NB4 (cell line): ENCODE measurements at regions not wholly inside any gene's neighbourhood (a gene's known extent, or its start where the extent isn't known, plus 50 kb on each side); places are given as distances from the start of the nearest gene placed in this dataset.
"Not testable (repeated sequence)": the region's sequence is repeated elsewhere in the genome, so short reads cannot be mapped to it uniquely, and the experiment has no call there.

Experiments
- DNase-seq: peaks from one replicate; pipeline ENCODE4 v3.0.0; 2010; ENCODE audit warnings: low read depth
- H3K4me3 ChIP-seq: one replicate; pipeline ENCODE4 v1.5.1; 2011; ENCODE audit warnings: mild to moderate bottlenecking, low read depth, low read length, moderate library complexity
- CTCF ChIP-seq: IDR thresholded peaks from one replicate; pipeline ENCODE4 v1.5.1; 2012; ENCODE audit warnings: low read depth, low read length
- MAX ChIP-seq: IDR thresholded peaks from 2 replicates; pipeline ENCODE4 v1.6.1; 2011; ENCODE audit warnings: low read depth, low read length
- MYC ChIP-seq: IDR thresholded peaks from 2 replicates; pipeline ENCODE4 v1.6.1; 2011; ENCODE audit warnings: low read depth, low read length
- POLR2A ChIP-seq: IDR thresholded peaks from 2 replicates; pipeline ENCODE4 v1.6.1; 2011; ENCODE audit warnings: mild to moderate bottlenecking; ENCODE audit not compliant: insufficient read length; ENCODE audit errors: extremely low read depth

GRCh38 chr10:77740396-77740795, 102.8 kb upstream of the KCNMA1 start:
- DNase-seq, H3K4me3 ChIP-seq: not testable (repeated sequence)

- DNase-seq, result no peak
- TF ChIP-seq MAX (no peak), POLR2A (no peak), MYC (no peak), CTCF (no peak)
Measured at GRCh38 chr10:77738496-77739158, 101.0 kb upstream of the KCNMA1 start.

GRCh38 chr10:77737608-77738007, 100.0 kb upstream of the KCNMA1 start:
- no peak for TF ChIP-seq MYC
- no peak for TF ChIP-seq MAX
- no peak for TF ChIP-seq POLR2A
- TF ChIP-seq CTCF, result no peak
- H3K4me3 ChIP-seq, result no peak overlapping the region
- no peak for DNase-seq

More at GRCh38 chr10:77738496-77739158, 101.0 kb upstream of the KCNMA1 start:
- no peak overlapping the region for H3K4me3 ChIP-seq

GRCh38 chr10:77735136-77735535, 97.5 kb upstream of the KCNMA1 start:
- DNase-seq, H3K4me3 ChIP-seq: not testable (repeated sequence)

GRCh38 chr10:77732213-77733003, 94.8 kb upstream of the KCNMA1 start:
- DNase-seq, result no peak
- no peak overlapping the region for H3K4me3 ChIP-seq
- TF ChIP-seq CTCF (no peak), MYC (no peak), MAX (no peak), POLR2A (no peak)

- no peak overlapping the region for H3K4me3 ChIP-seq
- DNase-seq, result no peak
- TF ChIP-seq POLR2A, result no peak
- no peak for TF ChIP-seq MYC
- TF ChIP-seq CTCF, result no peak
- no peak for TF ChIP-seq MAX
Measured at GRCh38 chr10:77727481-77727880, 89.9 kb upstream of the KCNMA1 start.

GRCh38 chr10:77726732-77727131, 89.1 kb upstream of the KCNMA1 start:
- TF ChIP-seq MYC (no peak), MAX (no peak), POLR2A (no peak), CTCF (no peak)
- H3K4me3 ChIP-seq, result no peak overlapping the region
- no peak for DNase-seq
